WERI-Rb-1 (cell line): ENCODE measurements at regions not wholly inside any gene's neighbourhood (a gene's known extent, or its start where the extent isn't known, plus 50 kb on each side); places are given as distances from the start of the nearest gene placed in this dataset.

Experiments
- DNase-seq: peaks from one replicate; pipeline ENCODE4 v3.0.0-alpha.2; 2020
- H3K27ac ChIP-seq: fragments of 250-450 bp; sonication (Bioruptor Pico); 2 replicates; pipeline ENCODE4 v1.5.1; 2020; ENCODE audit warnings: mild to moderate bottlenecking, moderate library complexity
- H3K27me3 ChIP-seq: fragments of 250-450 bp; sonication (Bioruptor Pico); 2 replicates; pipeline ENCODE4 v1.5.1; 2021; ENCODE audit warnings: mild to moderate bottlenecking, low read depth, moderate library complexity; ENCODE audit not compliant: insufficient read depth, severe bottlenecking
- H3K36me3 ChIP-seq: fragments of 250-450 bp; sonication (Bioruptor Pico); 2 replicates; pipeline ENCODE4 v1.5.1; 2020; ENCODE audit warnings: mild to moderate bottlenecking, moderate library complexity
- H3K4me3 ChIP-seq: 2 replicates; pipeline ENCODE4 v1.5.1; 2011; ENCODE audit warnings: low read depth, mild to moderate bottlenecking, control low read depth, low read length
- H3K9me3 ChIP-seq: fragments of 250-450 bp; sonication (Bioruptor Pico); 2 replicates; pipeline ENCODE4 v1.5.1; 2021; ENCODE audit warnings: mild to moderate bottlenecking, moderate library complexity; ENCODE audit not compliant: severe bottlenecking
- TF ChIP-seq, protein P1 (sequence below): IDR thresholded peaks from 2 replicates; pipeline ENCODE4 v1.5.1; 2011; ENCODE audit warnings: low read depth, mild to moderate bottlenecking, control low read depth, inconsistent platforms, low read length

DNA sequence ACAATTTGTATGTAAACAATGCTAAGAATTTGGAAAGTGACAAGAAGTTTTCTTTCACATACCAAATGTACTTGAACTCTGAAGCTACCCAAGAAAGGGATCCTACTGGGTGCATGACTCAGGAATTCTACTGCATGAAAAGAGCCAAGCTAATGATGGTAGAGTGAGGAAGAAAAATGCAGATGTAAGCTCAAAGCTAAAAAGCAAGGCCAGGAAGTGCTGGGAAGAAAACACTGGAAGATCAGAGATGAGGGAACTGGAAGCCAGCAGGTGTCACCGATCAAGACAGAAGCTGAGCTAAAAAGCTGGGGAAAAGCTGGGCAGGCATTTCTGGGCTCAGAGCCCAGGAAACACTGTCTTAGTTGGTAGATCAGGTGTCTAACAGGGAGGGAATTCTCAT lies 449.1 kb downstream of the NKX6-1 start:
- H3K27ac ChIP-seq, result no peak overlapping the region
- TF ChIP-seq, protein P1, sequence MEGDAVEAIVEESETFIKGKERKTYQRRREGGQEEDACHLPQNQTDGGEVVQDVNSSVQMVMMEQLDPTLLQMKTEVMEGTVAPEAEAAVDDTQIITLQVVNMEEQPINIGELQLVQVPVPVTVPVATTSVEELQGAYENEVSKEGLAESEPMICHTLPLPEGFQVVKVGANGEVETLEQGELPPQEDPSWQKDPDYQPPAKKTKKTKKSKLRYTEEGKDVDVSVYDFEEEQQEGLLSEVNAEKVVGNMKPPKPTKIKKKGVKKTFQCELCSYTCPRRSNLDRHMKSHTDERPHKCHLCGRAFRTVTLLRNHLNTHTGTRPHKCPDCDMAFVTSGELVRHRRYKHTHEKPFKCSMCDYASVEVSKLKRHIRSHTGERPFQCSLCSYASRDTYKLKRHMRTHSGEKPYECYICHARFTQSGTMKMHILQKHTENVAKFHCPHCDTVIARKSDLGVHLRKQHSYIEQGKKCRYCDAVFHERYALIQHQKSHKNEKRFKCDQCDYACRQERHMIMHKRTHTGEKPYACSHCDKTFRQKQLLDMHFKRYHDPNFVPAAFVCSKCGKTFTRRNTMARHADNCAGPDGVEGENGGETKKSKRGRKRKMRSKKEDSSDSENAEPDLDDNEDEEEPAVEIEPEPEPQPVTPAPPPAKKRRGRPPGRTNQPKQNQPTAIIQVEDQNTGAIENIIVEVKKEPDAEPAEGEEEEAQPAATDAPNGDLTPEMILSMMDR, result no peak; the same call in 1 of the 2 replicates
- no peaks in the 10 kb centered on the region for H3K9me3 ChIP-seq
- H3K4me3 ChIP-seq, result no peak overlapping the region
- H3K36me3 ChIP-seq, result no peaks in the 10 kb centered on the region
- peak; percentile 6 for DNase-seq
- no peaks in the 10 kb centered on the region for H3K27me3 ChIP-seq

DNA sequence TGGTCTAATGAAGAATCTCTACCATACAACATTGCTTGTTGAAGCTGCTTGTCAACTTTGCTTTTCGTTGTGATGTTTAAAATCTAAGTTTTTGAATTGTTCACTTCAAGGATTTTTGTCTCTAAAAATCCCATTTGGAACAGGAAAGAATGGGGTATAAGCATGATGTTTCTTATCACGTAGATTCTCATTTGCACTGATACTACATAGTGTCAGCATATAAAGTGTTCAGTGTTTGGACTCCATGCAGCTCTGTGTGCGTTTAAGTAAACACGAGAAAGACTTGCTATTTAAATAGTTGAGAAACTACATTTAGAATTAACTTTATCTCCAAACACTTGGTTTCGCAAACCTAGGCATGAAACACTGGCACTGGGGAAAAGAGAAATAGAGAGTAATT lies 452.5 kb downstream of the NKX6-1 start:
- TF ChIP-seq, protein P1, result no peak
- Histone ChIP-seq H3K4me3 (no peak overlapping the region), H3K27me3 (no peaks in the 10 kb centered on the region), H3K9me3 (no peaks in the 10 kb centered on the region), H3K36me3 (no peaks in the 10 kb centered on the region), H3K27ac (no peak overlapping the region)
- no peak for DNase-seq

DNA sequence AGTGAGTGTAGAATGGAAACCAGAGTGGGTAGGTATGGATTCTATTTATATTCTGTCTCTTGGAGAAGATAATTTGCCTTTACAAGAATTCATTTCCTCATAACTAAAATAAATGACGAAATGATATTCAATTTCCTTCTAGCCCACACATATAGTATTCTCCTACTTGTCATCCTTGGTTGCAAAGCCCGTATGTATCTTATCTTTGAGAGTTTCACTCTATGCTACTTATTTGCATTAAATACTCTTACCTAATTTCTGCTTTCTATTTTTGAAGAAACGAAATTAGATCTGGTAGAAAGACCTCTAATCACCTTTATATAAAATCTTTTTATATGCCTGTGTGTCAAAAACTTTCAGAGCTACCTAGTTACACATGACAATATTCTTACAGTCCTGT lies 457.7 kb downstream of the NKX6-1 start:
- no peak for DNase-seq
- Histone ChIP-seq H3K9me3 (no peaks in the 10 kb centered on the region), H3K4me3 (no peak overlapping the region), H3K27me3 (no peaks in the 10 kb centered on the region), H3K27ac (no peak overlapping the region), H3K36me3 (no peaks in the 10 kb centered on the region)
- TF ChIP-seq, protein P1, result no peak

DNA sequence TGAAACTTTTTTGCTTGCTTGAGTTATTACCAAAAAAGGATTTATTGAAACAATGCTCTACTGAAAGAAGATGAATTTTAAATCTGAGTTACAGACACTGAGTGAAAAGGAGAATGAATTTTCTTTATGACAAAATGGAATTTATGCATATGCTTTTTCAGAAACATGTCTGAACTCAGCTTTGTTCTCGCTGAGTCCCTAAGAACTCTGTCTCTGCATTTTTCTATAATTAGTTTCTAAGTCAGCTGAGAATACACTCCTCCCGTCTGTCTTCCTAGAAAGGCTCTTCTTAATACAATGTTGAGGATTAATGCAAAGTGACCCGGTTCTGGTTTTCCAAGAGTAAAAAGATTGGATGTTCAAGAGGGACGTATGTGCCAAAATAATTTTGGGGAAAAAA lies 463.5 kb downstream of the NKX6-1 start:
- Histone ChIP-seq H3K27ac (no peak overlapping the region), H3K9me3 (no peaks in the 10 kb centered on the region), H3K27me3 (no peaks in the 10 kb centered on the region), H3K4me3 (no peak overlapping the region), H3K36me3 (no peaks in the 10 kb centered on the region)
- DNase-seq, result no peak
- TF ChIP-seq, protein P1, result no peak

DNA sequence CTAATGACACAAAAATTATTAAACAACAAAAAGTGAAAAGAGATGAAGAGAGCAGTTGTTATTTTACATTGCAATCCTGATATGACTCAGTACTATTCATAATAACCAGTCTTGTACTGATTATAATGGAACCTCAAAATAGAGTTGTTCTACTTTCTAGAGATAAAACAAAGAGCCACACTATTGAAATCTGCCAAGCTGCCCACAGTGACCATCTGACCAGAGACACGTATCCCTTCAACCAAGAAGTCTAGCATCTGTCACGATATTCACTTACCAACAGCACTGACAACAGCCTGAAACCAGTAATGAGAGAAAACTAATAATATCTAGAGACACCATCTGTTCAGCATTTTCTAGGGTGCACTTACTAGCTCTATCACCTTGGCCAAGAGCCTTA lies 466.7 kb downstream of the NKX6-1 start:
- no peaks in the 10 kb centered on the region for H3K27me3 ChIP-seq
- DNase-seq, result peak; percentile 10
- H3K27ac ChIP-seq, result 0 out of 2 replicates have a peak overlapping the region, but pooled peaks have one; percentile 23
- TF ChIP-seq, protein P1, result no peak
- no peaks in the 10 kb centered on the region for H3K9me3 ChIP-seq
- no peak overlapping the region for H3K4me3 ChIP-seq
- no peaks in the 10 kb centered on the region for H3K36me3 ChIP-seq

DNA sequence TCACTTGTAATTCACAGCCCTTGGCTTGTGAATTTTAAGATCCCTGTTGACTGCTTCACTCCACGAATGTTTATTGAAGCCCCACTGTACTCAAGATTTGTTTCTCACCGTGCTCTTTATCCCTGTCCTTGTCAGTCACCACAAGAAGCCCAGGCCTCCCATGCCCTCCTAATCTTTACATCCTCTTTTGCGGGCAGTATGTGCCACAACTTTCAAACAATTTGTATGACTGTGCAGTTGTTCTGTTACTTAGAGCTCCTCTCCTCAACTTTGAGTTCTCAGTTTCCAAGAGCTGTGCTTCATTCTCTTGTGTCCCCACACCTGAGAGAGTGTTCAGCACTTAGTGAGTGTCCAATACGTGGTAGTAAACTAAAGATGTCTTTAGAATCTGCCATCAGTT lies 467.7 kb downstream of the NKX6-1 start:
- H3K27ac ChIP-seq, result no peak overlapping the region
- no peak overlapping the region for H3K4me3 ChIP-seq
- TF ChIP-seq, protein P1, result no peak
- no peaks in the 10 kb centered on the region for H3K27me3 ChIP-seq
- peaks cover 3% of the 10 kb centered on the region for H3K9me3 ChIP-seq
- peak; percentile 9 for DNase-seq
- H3K36me3 ChIP-seq, result no peaks in the 10 kb centered on the region
